SK-N-SH (cell line): ENCODE measurements at regions not wholly inside any gene's neighbourhood (a gene's known extent, or its start where the extent isn't known, plus 50 kb on each side); places are given as distances from the start of the nearest gene placed in this dataset.

Experiments
- CTCF ChIA-PET: fragments of 300-600, 350-600 bp; formaldehyde crosslinking; extraction: SDS; loops from one replicate; lab custom pipeline; 2021; lab: Yijun Ruan, JAX
- POLR2A ChIA-PET: fragments of 350-600 bp; sonication (Branson Sonifier 250); formaldehyde crosslinking; extraction: SDS; loops from one replicate; lab custom pipeline; 2020; ENCODE audit warnings: antibody characterized with exemption, inconsistent platforms; lab: Yijun Ruan, JAX
- DNase-seq: peaks from one replicate; pipeline ENCODE4 v3.0.0; 2012
- H2AFZ ChIP-seq: fragments of 200-600 bp; sonication (generic); 2 replicates; pipeline ENCODE4 v1.8.1; 2016; ENCODE audit warnings: antibody characterized with exemption, mild to moderate bottlenecking, low read depth
- H3F3A ChIP-seq: fragments of 200-600 bp; sonication (generic); replicated peaks from 2 replicates; pipeline ENCODE3; 2016; ENCODE audit warnings: antibody characterized with exemption, mild to moderate bottlenecking; ENCODE audit not compliant: insufficient read depth
- H3K27ac ChIP-seq, 2 experiments: fragments of 200-500 bp in 1 of 2; fragments of 200-600 bp in 1 of 2; sonication (Bioruptor generic) in 1 of 2; sonication (generic), shearing (Covaris generic) in 1 of 2; 2 replicates each; pipeline versions ENCODE4 v1.5.1 to v1.6.1; 2014 to 2016; ENCODE audit warnings: low read depth in 2 of 2, inconsistent platforms in 1 of 2, low read length in 1 of 2, mild to moderate bottlenecking in 1 of 2, mixed read lengths in 1 of 2
- H3K27me3 ChIP-seq: fragments of 200-600 bp; sonication (generic), shearing (Covaris generic); 2 replicates; pipeline ENCODE4 v1.6.1; 2016; ENCODE audit warnings: mixed run types; ENCODE audit not compliant: insufficient read depth
- H3K36me3 ChIP-seq, 2 experiments: fragments of 200-500 bp in 1 of 2; fragments of 200-600 bp in 1 of 2; sonication (Bioruptor generic) in 1 of 2; sonication (generic) in 1 of 2; replicated peaks in 1 of 2; 2 replicates each; pipeline versions ENCODE3 to v1.5.1; 2014 to 2016; ENCODE audit warnings: low read length in 1 of 2, mild to moderate bottlenecking in 1 of 2; ENCODE audit not compliant: insufficient read depth in 2 of 2, control insufficient read depth in 1 of 2
- H3K4me1 ChIP-seq, 2 experiments: fragments of 200-500 bp in 1 of 2; fragments of 200-600 bp in 1 of 2; sonication (Bioruptor generic) in 1 of 2; sonication (generic), shearing (Covaris generic) in 1 of 2; 2 replicates each; pipeline versions ENCODE4 v1.5.1 to v1.6.1; 2014 to 2016; ENCODE audit warnings: low read depth in 1 of 2, low read length in 1 of 2, mixed run types in 1 of 2; ENCODE audit not compliant: insufficient read depth in 2 of 2, control insufficient read depth in 1 of 2
- H3K4me2 ChIP-seq: fragments of 200-600 bp; sonication (generic), shearing (Covaris generic); 2 replicates; pipeline ENCODE4 v1.6.1; 2017; ENCODE audit warnings: mixed run types
- H3K4me3 ChIP-seq, 2 experiments: fragments of 200-500 bp in 1 of 2; fragments of 200-600 bp in 1 of 2; sonication (Bioruptor generic) in 1 of 2; sonication (generic), shearing (Covaris generic) in 1 of 2; 2 replicates each; pipeline versions ENCODE4 v1.5.1 to v1.8.1; 2014 to 2016; ENCODE audit warnings: low read depth in 2 of 2, inconsistent platforms in 1 of 2, low read length in 1 of 2, mild to moderate bottlenecking in 1 of 2, mixed read lengths in 1 of 2, moderate library complexity in 1 of 2
- H3K79me2 ChIP-seq: fragments of 200-600 bp; sonication (generic); 2 replicates; pipeline ENCODE4 v1.8.1; 2017; ENCODE audit warnings: mild to moderate bottlenecking; ENCODE audit not compliant: insufficient read depth
- H3K9ac ChIP-seq: fragments of 200-600 bp; sonication (generic); 2 replicates; pipeline ENCODE4 v1.6.1; 2017; ENCODE audit warnings: mixed run types
- H3K9me2 ChIP-seq: fragments of 200-600 bp; sonication (generic); 2 replicates; pipeline ENCODE4 v1.6.1; 2017; ENCODE audit warnings: mixed run types
- H3K9me3 ChIP-seq: fragments of 200-600 bp; sonication (generic); 2 replicates; pipeline ENCODE4 v1.6.1; 2017; ENCODE audit warnings: mixed run types, mild to moderate bottlenecking, moderate library complexity
- H4K20me1 ChIP-seq: fragments of 200-600 bp; sonication (generic); 2 replicates; pipeline ENCODE4 v1.6.1; 2017; ENCODE audit warnings: mild to moderate bottlenecking, mixed run types; ENCODE audit not compliant: insufficient read depth
- ELF1 ChIP-seq: IDR thresholded peaks from 2 replicates; pipeline ENCODE4 v1.4.0; 2012
- FOXJ3 ChIP-seq: sonication (generic); formaldehyde crosslinking; IDR thresholded peaks from 2 replicates; pipeline ENCODE4 v1.5.1; 2020; ENCODE audit warnings: mild to moderate bottlenecking, missing genetic modification reagents
- FOXM1 ChIP-seq: IDR thresholded peaks from 2 replicates; pipeline ENCODE4 v1.4.0; 2012; ENCODE audit warnings: low read depth, mild to moderate bottlenecking
- GABPA ChIP-seq: IDR thresholded peaks from 2 replicates; pipeline ENCODE4 v1.4.0; 2012; ENCODE audit warnings: low read depth, mild to moderate bottlenecking
- MXI1 ChIP-seq: IDR thresholded peaks from 2 replicates; pipeline ENCODE4 v1.6.1; 2012; ENCODE audit warnings: mild to moderate bottlenecking, low read depth, low read length, improper control_type of control experiment
- POLR2AphosphoS5 ChIP-seq: IDR thresholded peaks from 2 replicates; pipeline ENCODE4 v1.6.1; 2012; ENCODE audit warnings: low read depth, low read length
- RCOR1 ChIP-seq: fragments of 150-350 bp; IDR thresholded peaks from 2 replicates; pipeline ENCODE4 v1.6.1; 2017; ENCODE audit warnings: antibody characterized with exemption, low read length
- RXRA ChIP-seq: IDR thresholded peaks from 2 replicates; pipeline ENCODE4 v1.4.0; 2012; ENCODE audit warnings: low read depth, mild to moderate bottlenecking, borderline replicate concordance
- TCF12 ChIP-seq: IDR thresholded peaks from 2 replicates; pipeline ENCODE4 v1.4.0; 2012
- ZBTB33 ChIP-seq: IDR thresholded peaks from 2 replicates; pipeline ENCODE4 v1.4.0; 2012; ENCODE audit warnings: low read depth, borderline replicate concordance
- WGBS: methylation state at CpG from one replicate; pipeline ENCODE4 v1.1.6; 2017; ENCODE audit warnings: low lambda C conversion rate; 5-methylcytosine and 5-hydroxymethylcytosine counted together
- TF ChIP-seq, protein P1 (sequence below): fragments of 150-350 bp; IDR thresholded peaks from 2 replicates; pipeline ENCODE4 v1.6.1; 2016; ENCODE audit warnings: mild to moderate bottlenecking, low read depth, low read length
- TF ChIP-seq, protein P2 (sequence below): fragments of 200-600 bp; sonication (generic); IDR thresholded peaks from 2 replicates; pipeline ENCODE4 v1.6.1; 2017; ENCODE audit warnings: antibody characterized with exemption, mild to moderate bottlenecking, moderate library complexity

- CTCF ChIA-PET = interaction anchor here (0.7 kb wide), 1 partner anchor 79 kb away, joined by 3 read pairs; no protein-coding TSS in a partner anchor
- POLR2A ChIA-PET = no interaction called here
- 17% methylated on average over 3 of the region's 3 CpGs for WGBS
Observed at GRCh38 chr1:38431535-38432376, 385.2 kb upstream of the POU3F1 start.

DNA sequence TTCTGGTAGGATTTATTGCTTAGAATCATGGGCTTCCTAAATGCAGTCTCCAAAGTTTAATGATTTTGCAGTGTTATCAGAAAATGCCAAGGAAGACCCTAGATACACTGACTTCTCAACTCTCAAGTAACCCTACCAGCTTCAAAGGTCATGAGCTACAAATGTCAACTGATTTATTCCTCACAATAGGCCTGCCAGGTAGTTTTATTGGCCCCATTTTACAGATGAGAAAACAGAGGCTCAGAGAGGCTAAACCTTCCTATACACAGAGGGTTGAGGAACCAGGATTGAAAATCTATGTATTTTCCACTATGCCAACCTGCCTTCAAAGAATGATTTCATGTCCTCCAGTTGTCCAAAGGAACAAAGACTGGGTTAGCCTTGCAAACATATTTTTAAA lies 384.4 kb upstream of the POU3F1 start:
- no peak overlapping the region for H3K9ac ChIP-seq
- H2AFZ ChIP-seq = no peak overlapping the region
- no peaks in the 10 kb centered on the region for H3K9me2 ChIP-seq
- DNase-seq = no peak
- POLR2A ChIA-PET = no interaction called here
- H4K20me1 ChIP-seq = no peaks in the 10 kb centered on the region
- H3K27me3 ChIP-seq = peaks cover 22% of the 10 kb centered on the region
- no peaks in the 10 kb centered on the region for H3K79me2 ChIP-seq
- no peak overlapping the region for H3K4me2 ChIP-seq
- no peak overlapping the region for H3K4me3 ChIP-seq
- H3F3A ChIP-seq = no peaks in the 10 kb centered on the region
- H3K36me3 ChIP-seq = no peaks in the 10 kb centered on the region
- TF ChIP-seq, protein P1, sequence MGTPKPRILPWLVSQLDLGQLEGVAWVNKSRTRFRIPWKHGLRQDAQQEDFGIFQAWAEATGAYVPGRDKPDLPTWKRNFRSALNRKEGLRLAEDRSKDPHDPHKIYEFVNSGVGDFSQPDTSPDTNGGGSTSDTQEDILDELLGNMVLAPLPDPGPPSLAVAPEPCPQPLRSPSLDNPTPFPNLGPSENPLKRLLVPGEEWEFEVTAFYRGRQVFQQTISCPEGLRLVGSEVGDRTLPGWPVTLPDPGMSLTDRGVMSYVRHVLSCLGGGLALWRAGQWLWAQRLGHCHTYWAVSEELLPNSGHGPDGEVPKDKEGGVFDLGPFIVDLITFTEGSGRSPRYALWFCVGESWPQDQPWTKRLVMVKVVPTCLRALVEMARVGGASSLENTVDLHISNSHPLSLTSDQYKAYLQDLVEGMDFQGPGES = no peak
- TF ChIP-seq GABPA (no peak), ZBTB33 (no peak), FOXJ3 (CRISPR knock-in tag) (no peak), POLR2AphosphoS5 (no peak)
- TF ChIP-seq, protein P2, sequence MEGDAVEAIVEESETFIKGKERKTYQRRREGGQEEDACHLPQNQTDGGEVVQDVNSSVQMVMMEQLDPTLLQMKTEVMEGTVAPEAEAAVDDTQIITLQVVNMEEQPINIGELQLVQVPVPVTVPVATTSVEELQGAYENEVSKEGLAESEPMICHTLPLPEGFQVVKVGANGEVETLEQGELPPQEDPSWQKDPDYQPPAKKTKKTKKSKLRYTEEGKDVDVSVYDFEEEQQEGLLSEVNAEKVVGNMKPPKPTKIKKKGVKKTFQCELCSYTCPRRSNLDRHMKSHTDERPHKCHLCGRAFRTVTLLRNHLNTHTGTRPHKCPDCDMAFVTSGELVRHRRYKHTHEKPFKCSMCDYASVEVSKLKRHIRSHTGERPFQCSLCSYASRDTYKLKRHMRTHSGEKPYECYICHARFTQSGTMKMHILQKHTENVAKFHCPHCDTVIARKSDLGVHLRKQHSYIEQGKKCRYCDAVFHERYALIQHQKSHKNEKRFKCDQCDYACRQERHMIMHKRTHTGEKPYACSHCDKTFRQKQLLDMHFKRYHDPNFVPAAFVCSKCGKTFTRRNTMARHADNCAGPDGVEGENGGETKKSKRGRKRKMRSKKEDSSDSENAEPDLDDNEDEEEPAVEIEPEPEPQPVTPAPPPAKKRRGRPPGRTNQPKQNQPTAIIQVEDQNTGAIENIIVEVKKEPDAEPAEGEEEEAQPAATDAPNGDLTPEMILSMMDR = no peak
- H3K4me1 ChIP-seq = no peaks in the 10 kb centered on the region
- H3K9me3 ChIP-seq = no peaks in the 10 kb centered on the region
- no peak overlapping the region for H3K27ac ChIP-seq
- CTCF ChIA-PET = interaction anchor here (0.7 kb wide), 1 partner anchor 78 kb away, joined by 3 read pairs; no protein-coding TSS in a partner anchor

More at GRCh38 chr1:38431535-38432376, 385.2 kb upstream of the POU3F1 start:
- Histone ChIP-seq H2AFZ (no peak overlapping the region), H3K9me2 (no peaks in the 10 kb centered on the region), H3K36me3 (no peaks in the 10 kb centered on the region), H3K79me2 (no peaks in the 10 kb centered on the region), H3K27ac (no peak overlapping the region), H3K4me1 (no peaks in the 10 kb centered on the region), H4K20me1 (no peaks in the 10 kb centered on the region), H3K27me3 (peaks cover 22% of the 10 kb centered on the region), H3K4me2 (no peak overlapping the region), H3K9ac (no peak overlapping the region), H3K9me3 (no peaks in the 10 kb centered on the region), H3F3A (no peaks in the 10 kb centered on the region), H3K4me3 (no peak overlapping the region)
- DNase-seq = no peak
- no peak for TF ChIP-seq FOXM1
- TF ChIP-seq RCOR1 = no peak
- no peak for TF ChIP-seq ELF1
- no peak for TF ChIP-seq GABPA
- TF ChIP-seq MXI1 = no peak
- no peak for TF ChIP-seq RXRA
- no peak for TF ChIP-seq TCF12
- TF ChIP-seq, protein P2 = no peak
